ENCODE measurements at regions not wholly inside any gene's neighbourhood (a gene's known extent, or its start where the extent isn't known, plus 50 kb on each side); places are given as distances from the start of the nearest gene placed in this dataset.

DNA sequence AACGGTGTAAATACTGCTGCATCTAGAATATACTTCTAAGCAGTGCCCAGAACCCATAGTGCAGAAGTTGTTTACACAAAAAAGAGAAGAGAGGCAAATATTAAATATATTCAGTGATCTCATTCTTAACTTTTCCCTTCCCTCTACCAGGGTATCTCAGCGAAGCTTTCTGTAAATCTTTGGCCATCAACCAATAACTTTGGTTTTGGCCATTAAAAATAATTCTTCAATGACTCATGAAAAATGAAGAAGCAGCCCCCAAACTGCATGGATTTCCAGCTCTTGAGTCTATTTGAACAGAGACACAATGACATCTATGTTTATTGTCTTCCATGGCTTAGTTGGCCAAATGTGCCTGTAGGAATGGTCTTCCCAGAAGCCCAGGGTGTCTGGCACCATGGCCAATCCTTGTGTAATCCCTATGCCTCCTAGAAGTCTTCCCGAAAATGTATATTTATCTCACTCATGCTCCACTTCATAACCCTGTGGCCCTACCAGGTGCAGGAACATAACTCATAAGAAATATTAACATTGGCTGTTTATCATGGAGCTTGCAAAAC is 646.6 kb downstream of the TOX3 start:
- Mint-ChIP-seq H3K9me3 (no peaks in the 10 kb centered on the region), H3K4me3 (no peak overlapping the region; the same call in 1 of the 2 replicates), H3K4me1 (ENCODE audit: low read depth) (peaks cover 36% of the 10 kb centered on the region), H3K27ac (0 out of 2 replicates have a peak overlapping the region, but pooled peaks have one; percentile 11), H3K27me3 (ENCODE audit: insufficient read depth) (peaks cover 2% of the 10 kb centered on the region), H3K36me3 (ENCODE audit: low read depth) (no peaks in the 10 kb centered on the region)
- no peak for DNase-seq
- TF ChIP-seq, protein P1, sequence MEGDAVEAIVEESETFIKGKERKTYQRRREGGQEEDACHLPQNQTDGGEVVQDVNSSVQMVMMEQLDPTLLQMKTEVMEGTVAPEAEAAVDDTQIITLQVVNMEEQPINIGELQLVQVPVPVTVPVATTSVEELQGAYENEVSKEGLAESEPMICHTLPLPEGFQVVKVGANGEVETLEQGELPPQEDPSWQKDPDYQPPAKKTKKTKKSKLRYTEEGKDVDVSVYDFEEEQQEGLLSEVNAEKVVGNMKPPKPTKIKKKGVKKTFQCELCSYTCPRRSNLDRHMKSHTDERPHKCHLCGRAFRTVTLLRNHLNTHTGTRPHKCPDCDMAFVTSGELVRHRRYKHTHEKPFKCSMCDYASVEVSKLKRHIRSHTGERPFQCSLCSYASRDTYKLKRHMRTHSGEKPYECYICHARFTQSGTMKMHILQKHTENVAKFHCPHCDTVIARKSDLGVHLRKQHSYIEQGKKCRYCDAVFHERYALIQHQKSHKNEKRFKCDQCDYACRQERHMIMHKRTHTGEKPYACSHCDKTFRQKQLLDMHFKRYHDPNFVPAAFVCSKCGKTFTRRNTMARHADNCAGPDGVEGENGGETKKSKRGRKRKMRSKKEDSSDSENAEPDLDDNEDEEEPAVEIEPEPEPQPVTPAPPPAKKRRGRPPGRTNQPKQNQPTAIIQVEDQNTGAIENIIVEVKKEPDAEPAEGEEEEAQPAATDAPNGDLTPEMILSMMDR (IDR thresholded peaks at IDR 0.05) = no peak

DNA sequence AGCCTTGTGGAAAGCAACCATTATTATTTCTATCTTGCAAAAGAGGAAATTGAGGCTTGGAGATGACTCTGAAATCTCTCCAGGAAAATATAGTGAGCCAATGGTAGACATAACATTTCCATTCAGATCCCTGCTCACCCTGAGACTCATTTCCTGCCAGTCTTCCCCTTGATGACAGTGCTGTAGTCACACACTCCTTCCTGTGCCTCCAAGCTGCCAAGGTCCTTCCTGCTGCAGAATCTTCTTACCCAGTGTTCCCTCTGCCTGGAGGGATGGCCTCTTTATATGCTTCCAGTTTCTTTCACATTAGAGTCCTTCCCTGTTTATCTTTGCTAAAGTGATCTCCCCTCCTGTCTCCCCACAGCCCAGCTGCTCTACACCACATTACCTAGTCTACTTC is 648.1 kb downstream of the TOX3 start:
- peak overlapping the region; percentile 67 for H3K27ac Mint-ChIP-seq
- peaks cover 36% of the 10 kb centered on the region for H3K4me1 Mint-ChIP-seq (ENCODE audit: low read depth)
- no peak overlapping the region for H3K4me3 Mint-ChIP-seq
- no peak for DNase-seq
- H3K9me3 Mint-ChIP-seq = no peaks in the 10 kb centered on the region
- H3K36me3 Mint-ChIP-seq (ENCODE audit: low read depth) = no peaks in the 10 kb centered on the region
- H3K27me3 Mint-ChIP-seq (ENCODE audit: insufficient read depth) = peaks cover 2% of the 10 kb centered on the region
- TF ChIP-seq, protein P1 (IDR thresholded peaks at IDR 0.05) = no peak

DNA sequence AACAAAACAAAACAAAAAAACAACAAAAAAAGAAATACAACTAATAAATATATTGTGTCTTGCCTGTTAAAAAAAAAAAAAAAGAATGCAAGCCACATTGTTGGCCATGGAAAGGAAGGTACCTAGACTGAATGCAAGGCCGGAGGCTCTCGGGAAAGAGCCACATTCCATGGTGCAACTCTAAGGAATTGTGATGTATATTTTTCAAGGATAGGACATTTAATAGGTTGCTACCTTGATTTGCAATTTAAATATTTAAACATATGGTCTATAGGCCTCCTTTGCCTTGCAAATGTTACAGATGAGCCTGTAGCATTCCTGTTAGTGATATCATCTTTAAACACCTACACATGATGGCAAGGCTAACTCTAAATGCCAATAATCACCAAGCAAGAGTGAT is 650.9 kb downstream of the TOX3 start:
- DNase-seq = no peak
- TF ChIP-seq, protein P1 (IDR thresholded peaks at IDR 0.05) = no peak
- Mint-ChIP-seq H3K27ac (no peak overlapping the region), H3K27me3 (ENCODE audit: insufficient read depth) (peaks cover 2% of the 10 kb centered on the region), H3K4me1 (ENCODE audit: low read depth) (peaks cover 30% of the 10 kb centered on the region), H3K4me3 (no peak overlapping the region), H3K36me3 (ENCODE audit: low read depth) (no peaks in the 10 kb centered on the region), H3K9me3 (no peaks in the 10 kb centered on the region)

DNA sequence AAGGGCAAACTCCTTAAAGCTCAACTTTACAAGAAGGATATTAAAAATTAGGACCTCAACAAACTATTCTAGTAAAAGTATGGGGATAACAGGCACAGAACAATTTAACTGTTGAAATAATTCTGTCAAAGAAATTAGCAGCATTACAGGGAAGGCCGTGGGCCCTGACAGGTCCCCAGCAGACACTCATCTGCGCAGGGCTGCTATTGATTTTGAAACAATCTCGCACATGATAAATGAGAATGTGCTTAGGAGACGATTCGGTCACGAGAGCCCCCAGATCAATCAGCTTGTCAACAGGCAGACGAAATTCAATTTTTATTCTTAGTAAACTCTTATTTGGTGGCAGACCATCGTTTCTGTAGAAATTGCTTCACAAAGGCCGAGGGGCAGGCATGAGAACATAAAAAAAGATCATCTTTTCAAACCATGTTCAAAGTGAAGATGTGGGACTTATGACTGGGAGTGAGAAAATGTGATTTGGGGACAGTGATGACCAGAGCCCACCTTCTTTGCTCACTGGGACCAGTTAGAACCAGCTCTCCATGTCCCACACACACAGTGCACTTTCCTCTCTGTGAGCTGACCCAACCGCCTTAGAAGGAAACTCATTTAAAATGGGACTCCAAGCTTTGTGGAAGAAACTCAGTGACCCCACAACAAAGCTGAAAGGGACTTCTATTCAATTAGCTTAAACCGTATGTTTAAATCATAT is 654.5 kb downstream of the TOX3 start:
- Mint-ChIP-seq H3K27ac (no peak overlapping the region), H3K27me3 (ENCODE audit: insufficient read depth) (no peaks in the 10 kb centered on the region; the same call in 1 of the 2 replicates), H3K4me3 (no peak overlapping the region), H3K36me3 (ENCODE audit: low read depth) (no peaks in the 10 kb centered on the region), H3K4me1 (ENCODE audit: low read depth) (peaks cover 13% of the 10 kb centered on the region), H3K9me3 (no peaks in the 10 kb centered on the region)
- TF ChIP-seq, protein P1 (IDR thresholded peaks at IDR 0.05) = no peak
- no peak for DNase-seq

DNA sequence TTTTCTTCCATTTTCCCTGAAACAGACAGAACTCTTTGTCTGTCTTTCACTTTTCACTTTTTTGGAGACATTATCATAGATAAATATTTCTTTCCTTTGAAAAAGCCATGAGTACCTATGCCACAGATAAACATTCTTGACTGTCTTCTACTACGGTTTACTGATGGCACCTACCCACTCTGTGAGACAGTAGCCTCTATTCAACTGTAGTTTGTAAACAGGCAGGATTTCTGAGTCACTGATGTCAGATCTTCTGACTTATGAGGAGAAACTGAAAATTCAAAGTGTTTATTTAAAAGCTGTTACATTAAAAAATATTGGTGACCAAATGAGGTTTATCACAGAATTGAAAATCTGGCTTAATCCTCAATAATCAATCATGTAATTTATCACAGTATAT is 658.4 kb downstream of the TOX3 start:
- Mint-ChIP-seq H3K4me3 (no peak overlapping the region), H3K27me3 (ENCODE audit: insufficient read depth) (no peaks in the 10 kb centered on the region; the same call in 1 of the 2 replicates), H3K4me1 (ENCODE audit: low read depth) (peaks cover 34% of the 10 kb centered on the region), H3K27ac (peak overlapping the region; percentile 64), H3K36me3 (ENCODE audit: low read depth) (no peaks in the 10 kb centered on the region), H3K9me3 (no peaks in the 10 kb centered on the region)
- no peak for DNase-seq
- TF ChIP-seq, protein P1 (IDR thresholded peaks at IDR 0.05) = no peak

Measured in HFFc6 (cell line).